HG03521 (cell line): ENCODE measurements at regions not wholly inside any gene's neighbourhood (a gene's known extent, or its start where the extent isn't known, plus 50 kb on each side); places are given as distances from the start of the nearest gene placed in this dataset.

ENCODE experiments used
- ATAC-seq: cut with Tn5 transposase; IDR thresholded peaks from one replicate; pipeline ENCODE4 v1.9.1; 2021; ENCODE audit warnings: mild to moderate bottlenecking, moderate library complexity; ENCODE audit not compliant: unreplicated experiment

- no peak for ATAC-seq
Measured at GRCh38 chr10:3229815-3230214, 57.2 kb upstream of the PITRM1 start.

GRCh38 chr10:3228629-3228945, 56.0 kb upstream of the PITRM1 start:
- no peak for ATAC-seq

- no peak for ATAC-seq
Measured at GRCh38 chr10:3226960-3227744, 54.6 kb upstream of the PITRM1 start.

GRCh38 chr10:3225561-3225960, 53.0 kb upstream of the PITRM1 start:
- no peak for ATAC-seq

GRCh38 chr10:3224241-3224640, 51.7 kb upstream of the PITRM1 start:
- no peak for ATAC-seq

GRCh38 chr10:3222626-3223025, 50.0 kb upstream of the PITRM1 start:
- no peak for ATAC-seq
